Midbrain (tissue), 1 donor: ENCODE measurements at regions not wholly inside any gene's neighbourhood (a gene's known extent, or its start where the extent isn't known, plus 50 kb on each side); places are given as distances from the start of the nearest gene placed in this dataset.
"Not testable (repeated sequence)": the region's sequence is repeated elsewhere in the genome, so short reads cannot be mapped to it uniquely, and the experiment has no call there.

Source experiments
- DNase-seq: peaks from one replicate; lab custom pipeline; 2025; lab: John Stamatoyannopoulos, UW

DNA sequence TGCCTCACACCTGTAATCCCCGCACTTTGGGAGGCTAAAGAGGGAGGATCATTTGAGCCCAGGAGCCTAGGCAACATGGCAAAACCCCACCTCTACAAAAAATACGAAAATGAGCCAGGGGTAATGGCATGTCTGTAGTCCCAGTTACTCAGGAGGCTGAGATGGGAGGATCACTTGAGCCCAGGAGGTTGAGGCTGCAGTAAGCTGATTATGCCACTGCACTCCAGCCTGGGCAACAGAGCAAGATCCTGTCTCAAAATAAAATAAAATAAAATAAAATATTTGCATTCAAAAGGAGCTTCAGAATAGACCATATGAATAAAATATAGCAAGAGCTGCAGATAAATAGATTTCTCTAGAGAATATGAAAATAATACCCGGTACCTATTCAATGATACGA lies 71.5 kb upstream of the ATF7IP2 start:
- no peak for DNase-seq

DNA sequence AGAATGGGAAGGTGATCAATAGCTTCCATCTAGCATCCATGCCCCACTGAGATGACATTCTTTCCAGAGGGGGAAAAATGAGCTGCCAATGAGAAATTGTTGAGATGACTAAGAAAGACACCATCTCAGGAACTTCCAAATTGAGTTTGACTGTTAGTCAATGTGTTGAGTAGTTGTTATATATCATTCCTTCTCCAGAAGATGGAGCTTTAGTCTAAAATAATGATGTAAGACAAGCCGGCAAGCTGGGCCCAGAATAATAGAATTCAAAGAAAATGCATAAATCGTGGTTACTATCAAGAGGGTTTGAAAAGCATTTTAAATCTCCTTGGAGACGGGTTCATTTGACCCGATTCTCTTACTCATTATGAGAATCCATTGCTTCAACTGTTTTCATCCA lies 71.0 kb upstream of the ATF7IP2 start:
- DNase-seq = peak; percentile 24

DNA sequence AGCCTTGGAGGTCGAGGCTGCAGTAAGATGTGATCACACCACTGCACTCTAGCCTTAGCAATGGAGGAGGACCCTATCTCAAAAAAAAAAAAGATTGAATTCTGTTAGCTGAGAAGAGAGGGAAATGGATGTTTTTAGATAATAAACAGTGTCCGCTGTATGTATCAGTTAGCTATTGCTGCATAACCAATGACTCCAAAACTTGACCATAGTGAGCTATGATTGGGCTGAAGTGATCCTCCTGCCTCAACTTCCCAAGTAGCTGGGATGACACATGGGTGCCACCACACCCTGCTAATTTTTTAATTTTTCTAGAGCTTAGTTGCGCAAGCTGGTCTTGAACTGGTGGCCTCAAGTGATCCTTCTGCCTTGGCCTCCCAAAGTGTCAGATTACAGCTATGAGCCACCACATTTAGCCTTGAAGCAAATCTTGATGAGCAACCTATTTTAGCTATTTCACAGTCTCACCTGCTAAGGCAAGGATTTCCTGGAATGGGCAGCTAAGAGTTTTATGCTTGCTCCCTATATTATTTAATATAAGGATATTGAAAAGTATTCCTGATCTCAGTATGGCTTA lies 68.3 kb upstream of the ATF7IP2 start:
- DNase-seq = no peak

DNA sequence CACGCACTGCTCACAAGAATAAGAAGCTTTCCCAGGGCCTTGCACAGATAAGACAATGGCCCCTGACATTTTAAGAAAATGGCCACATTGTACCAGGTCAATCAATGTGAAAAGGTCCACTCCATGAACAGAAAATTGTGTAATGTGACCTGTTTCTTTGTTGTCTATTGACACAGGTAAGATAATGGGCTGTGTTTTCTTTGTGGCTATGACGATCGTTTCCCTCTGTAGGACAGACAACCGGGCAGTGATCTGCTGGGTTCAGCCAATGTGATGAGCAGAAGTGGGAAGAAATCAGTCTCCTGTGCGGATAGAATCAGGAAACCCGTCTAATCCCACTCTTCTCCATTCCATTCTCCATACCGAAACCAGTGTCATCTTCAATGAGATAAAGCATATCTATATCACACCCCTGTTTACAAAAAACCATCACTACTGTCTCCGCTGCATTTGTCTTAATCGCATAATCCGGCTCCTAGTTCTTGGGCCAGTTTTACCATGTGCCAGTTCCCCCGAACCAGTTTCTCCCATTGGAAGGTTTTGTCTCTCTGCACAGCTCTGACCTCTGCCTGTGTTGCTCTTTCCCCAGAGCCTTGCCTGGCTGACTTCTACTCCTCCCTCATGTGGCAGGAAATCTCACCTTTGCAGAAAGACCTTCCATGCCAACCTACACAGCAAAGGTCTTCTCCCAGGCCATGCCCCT lies 66.9 kb upstream of the ATF7IP2 start:
- DNase-seq = no peak

DNA sequence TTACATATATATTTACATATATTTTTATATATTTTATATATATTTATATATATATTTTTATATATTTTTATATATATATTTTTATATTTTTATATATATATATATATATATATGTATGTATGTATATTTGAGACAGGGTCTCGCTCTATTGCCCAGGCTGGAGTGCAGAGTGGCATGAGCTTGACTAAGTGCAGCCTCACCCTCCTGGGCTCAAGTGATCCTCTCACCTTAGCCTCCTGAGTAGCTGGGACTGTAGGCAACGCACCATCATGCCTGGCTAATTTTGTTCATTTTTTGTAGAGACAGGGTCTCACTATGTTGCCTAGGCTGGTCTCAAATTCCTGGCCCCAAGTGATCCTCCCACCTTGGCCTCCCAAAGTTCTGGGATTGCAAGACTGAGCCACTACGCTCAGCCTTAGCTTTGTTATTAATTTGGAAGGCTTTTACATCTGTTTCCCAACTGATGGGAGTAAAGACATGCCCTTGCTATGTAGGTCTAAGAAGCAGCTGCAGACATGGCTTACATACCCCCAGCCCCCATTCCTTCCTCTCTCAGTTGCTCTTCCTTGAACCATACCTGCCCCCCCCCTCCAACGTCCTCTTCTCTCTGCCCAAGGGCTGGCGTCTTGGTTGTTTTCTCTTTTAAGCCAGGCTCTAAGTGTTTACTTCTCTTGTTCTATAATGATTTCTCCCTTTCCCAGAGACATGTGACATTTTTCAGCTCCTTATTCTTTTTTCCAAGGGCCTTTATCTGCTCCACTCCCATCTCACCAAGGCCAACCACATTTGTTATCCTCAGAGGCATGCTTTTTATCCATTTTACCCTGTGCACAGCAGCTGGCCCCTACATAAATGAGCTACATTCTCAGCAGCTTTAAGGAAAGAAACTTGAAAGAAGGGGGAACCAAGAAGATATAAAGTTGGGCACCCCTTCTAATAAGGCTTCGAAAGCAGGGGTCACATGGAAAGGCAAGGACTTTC lies 64.2 kb upstream of the ATF7IP2 start:
- no peak for DNase-seq

DNA sequence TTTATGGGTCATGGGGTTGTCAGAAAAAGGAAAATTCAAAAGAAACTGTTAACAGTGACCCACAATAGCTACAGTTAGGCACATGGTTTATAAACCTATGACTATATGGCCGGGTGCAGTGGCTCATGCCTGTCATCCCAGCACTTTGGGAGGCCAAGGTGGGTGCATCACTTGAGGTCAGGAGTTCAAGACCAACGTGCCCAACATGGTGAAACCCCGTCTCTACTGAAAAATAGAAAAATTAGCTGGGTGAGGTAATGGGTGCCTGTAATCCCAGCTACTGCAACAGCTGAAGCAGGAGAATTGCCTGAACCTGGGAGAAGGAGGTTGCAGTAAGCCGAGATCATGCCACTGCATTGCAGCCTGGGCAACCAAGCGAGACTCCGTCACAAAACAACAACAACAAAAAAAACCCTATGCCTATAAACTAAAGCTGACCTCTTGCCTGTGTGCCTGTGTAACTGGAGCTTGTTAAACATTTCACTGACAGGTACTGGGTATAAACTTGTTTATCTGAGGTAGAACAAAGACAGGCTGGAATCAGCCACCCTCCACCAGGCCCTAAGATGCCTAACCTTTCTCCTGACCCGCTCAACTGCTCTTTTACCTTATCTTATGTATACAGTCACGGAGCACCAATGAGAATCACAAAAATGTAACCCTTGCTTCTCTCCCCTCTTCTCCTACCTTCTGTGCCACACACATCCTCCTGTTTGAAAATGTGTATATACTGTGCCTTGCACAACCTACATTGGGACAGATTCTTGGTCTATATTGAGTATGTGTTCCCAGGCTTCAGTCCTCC lies 62.9 kb upstream of the ATF7IP2 start:
- DNase-seq = no peak

DNA sequence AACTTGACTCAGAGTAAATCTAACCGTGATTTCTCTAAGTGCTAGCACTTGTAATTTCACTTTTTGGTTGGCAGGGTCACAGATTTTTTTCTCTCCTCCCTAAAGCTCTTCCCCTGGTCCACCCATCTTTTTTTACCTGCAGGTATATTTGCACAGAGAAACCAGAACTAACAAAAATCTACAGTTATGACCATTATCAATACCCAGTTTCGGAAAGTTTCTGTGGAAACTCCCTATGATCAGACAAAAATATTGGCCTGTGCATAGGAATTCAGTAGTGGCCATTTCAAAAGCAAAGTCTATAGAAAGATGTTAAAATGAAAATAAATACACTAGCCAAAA lies 62.4 kb upstream of the ATF7IP2 start:
- no peak for DNase-seq

DNA sequence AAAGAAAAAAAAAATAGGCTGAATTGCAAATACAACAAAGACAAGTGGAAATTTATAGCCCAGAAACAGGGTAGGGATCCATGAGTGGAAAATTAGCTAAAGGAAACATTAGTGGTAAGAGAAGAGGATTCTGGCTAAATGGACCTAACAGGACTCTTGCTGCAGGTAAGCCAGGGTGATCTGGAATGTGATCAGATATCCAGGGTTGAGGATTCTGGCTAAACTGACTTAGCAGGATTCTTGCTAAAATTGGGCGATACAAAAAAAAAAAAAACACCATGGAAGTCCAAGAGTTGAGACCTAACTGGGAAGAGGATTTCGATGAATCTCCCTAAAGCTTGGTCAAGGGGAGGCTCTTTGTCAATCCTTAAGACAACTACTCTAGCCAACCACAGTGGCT lies 61.7 kb upstream of the ATF7IP2 start:
- DNase-seq = no peak

DNA sequence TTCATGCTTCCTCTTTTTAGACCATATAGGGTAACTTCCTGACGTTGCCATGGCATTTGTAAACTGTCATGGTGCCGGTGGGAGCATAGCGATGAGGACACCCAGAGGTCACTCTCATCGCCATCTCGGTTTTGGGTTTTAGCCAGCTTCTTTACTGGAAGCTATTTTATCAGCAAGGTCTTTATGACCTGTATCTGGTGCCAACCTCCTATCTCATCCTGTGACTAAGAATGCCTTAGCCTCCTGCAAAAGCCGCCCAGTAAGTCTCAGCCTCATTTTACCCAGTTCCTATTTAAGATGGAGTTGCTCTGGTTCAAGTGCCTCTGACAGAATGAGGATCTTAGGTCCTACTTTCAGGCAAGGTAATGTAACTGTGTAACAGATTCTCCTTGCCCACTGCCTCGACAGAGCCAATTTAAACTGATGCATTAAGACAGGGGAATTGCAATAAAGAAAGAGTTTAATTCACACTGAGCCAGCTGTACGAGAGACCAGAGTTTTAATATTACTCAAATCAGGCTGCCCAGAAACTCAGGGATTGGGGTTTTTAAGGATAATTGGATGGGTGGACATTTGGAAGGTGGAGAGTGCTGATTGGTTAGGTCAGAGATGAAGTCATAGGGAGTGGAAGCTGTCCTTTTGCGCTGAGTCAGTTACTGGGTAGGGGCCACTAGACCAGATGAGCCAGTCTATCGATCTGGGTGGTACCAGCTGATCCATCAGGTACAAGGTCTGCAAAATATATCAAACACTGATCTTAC lies 59.9 kb upstream of the ATF7IP2 start:
- DNase-seq = no peak

DNA sequence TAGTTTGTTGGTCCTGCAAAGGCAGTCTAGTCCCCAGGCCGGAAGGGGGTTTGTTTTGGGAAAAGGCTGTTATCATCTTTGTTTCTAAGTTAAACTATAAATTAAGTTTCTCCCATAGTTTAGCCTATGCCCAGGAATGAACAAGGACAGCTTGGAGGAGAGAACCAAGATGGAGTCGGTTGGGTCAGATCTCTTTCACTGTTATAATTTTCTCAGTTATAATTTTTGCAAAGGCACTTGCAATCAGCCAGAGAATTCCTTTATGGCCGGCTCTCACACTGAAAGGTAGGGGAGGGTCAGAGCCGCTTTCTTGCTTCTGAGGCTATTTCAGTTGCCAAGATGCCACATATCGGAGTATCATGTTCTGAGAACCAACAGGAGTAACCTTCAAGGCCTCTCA lies 59.2 kb upstream of the ATF7IP2 start:
- no peak for DNase-seq

DNA sequence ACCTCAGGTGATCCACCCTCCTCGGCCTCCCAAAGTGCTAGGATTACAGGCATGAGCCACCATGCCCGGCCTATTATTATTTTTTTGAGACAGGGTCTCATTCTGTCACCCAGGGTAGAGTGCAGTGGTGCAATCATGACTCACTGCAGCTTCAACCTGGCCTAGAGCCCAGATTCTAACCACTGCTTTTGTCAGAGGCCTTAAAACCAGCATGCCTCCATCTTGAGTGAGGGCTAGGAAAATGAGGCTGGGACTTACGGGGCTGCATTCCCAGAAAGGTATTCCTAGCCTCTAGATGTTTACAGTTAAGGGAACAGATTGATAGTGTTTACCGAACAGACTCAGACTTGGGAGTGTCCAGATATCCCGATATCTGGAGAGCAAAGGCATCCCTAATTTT lies 57.6 kb upstream of the ATF7IP2 start:
- not testable (repeated sequence) for DNase-seq

DNA sequence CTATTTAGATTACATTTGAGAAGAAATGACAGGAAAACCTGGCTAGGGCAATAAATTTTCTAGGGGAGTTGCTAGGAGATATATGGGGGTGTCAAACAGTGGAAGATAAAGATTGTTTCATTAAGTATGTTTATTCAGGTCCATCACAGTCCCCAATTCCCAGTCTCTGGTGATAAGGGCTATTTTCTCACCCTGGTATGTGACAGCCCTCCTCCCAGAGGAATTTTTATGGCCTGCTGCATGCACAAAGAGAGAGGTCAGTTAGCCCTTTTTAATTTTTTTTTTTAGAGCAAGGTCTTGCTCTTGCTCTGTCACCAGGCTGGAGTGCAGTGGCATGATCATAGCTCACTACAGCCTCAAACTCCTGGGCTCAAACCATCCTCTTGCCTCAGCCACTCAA lies 53.6 kb upstream of the ATF7IP2 start:
- DNase-seq = no peak

DNA sequence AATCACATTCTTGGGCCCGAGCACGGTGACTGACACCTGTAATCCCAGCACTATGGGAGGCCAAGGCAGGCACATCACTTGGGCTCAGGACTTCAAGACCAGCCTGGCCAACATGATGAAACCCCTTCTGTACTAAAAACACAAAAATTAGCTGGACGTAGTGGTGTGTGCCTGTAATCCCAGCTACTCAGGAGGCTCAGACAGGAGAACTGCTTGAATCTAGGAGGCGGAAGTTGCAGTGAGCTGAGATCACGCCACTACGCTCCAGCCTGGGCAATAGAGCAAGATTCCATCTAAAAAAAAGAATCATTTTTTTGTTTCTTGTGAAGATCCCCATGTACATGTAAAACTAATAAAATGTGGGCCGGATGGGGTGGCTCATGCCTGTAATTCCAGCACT lies 53.1 kb upstream of the ATF7IP2 start:
- DNase-seq = no peak

DNA sequence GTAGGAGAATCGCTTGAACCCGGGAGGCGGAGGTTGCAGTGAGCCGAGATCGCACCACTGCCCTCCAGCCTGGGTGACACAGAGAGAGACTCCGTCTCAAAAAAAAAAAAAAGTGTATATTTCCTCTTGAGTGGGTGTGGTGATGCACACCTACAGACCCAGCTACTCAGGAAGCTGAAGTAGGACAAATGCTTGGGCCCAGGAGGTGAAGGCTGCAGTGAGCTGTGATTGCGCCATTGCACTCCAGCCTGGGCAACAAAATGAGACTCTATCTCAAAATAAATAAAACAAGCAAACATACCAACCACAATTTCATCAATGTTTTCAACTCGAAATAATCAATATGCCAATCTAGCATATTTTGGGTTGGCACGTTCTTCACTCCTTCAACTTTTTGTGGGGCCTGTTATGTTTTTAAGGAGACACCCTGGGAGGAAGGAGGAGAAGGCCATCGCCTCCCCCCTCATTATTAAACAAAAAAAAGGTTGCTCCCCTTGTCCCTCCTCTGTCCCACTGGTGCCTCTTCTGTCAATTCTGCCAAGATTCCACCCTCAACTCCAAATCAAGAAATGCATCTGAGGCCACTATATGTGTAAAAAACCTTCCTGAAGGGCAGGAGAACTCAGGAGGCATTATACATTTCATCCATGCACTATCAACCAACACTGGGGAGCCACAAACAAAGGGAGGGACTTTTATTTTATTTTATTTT lies 52.4 kb upstream of the ATF7IP2 start:
- no peak for DNase-seq

DNA sequence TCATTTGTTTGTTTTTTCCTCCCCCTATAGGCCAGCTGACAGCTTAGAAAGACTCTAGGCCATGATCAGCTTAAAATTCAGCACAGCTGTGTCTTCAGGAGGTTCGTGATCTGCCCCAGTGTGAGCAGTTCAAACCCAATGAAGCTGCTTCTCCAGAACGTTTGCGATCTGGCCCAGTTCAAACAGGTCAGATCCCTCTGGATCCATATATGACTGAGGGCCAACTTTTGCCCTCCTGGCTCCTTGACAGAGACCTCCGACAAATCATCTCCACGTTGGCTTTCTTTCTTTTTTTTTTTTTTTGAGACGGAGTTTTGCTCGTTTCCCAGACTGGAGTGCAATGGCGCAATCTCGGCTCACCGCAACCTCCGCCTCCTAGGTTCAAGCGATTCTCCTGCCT lies 50.2 kb upstream of the ATF7IP2 start:
- DNase-seq = no peak
